GM19467 (cell line): ENCODE measurements at regions not wholly inside any gene's neighbourhood (a gene's known extent, or its start where the extent isn't known, plus 50 kb on each side); places are given as distances from the start of the nearest gene placed in this dataset.

Experiments
- ATAC-seq: cut with Tn5 transposase; IDR thresholded peaks from one replicate; pipeline ENCODE4 v1.9.1; 2021; ENCODE audit warnings: mild to moderate bottlenecking, moderate library complexity; ENCODE audit not compliant: unreplicated experiment

- ATAC-seq: no peak
Observed at GRCh38 chr18:8458546-8459215, 150.6 kb upstream of the RAB12 start.

GRCh38 chr18:8460748-8461147, 148.5 kb upstream of the RAB12 start:
- ATAC-seq: no peak

- no peak for ATAC-seq
Observed at GRCh38 chr18:8461544-8461943, 147.7 kb upstream of the RAB12 start.

- no peak for ATAC-seq
Observed at GRCh38 chr18:8462651-8463185, 146.5 kb upstream of the RAB12 start.

- ATAC-seq: no peak
Observed at GRCh38 chr18:8463791-8464190, 145.4 kb upstream of the RAB12 start.

GRCh38 chr18:8468191-8468590, 141.0 kb upstream of the RAB12 start:
- ATAC-seq: no peak

GRCh38 chr18:8468921-8469335, 140.3 kb upstream of the RAB12 start:
- ATAC-seq: no peak

GRCh38 chr18:8469544-8470130, 139.6 kb upstream of the RAB12 start:
- no peak for ATAC-seq

GRCh38 chr18:8471372-8471771, 137.9 kb upstream of the RAB12 start:
- ATAC-seq: no peak

- no peak for ATAC-seq
Observed at GRCh38 chr18:8474661-8475060, 134.6 kb upstream of the RAB12 start.

GRCh38 chr18:8477615-8478014, 131.6 kb upstream of the RAB12 start:
- no peak for ATAC-seq

GRCh38 chr18:8478166-8478967, 130.9 kb upstream of the RAB12 start:
- peak; percentile 83 for ATAC-seq

GRCh38 chr18:8478968-8479370, 130.3 kb upstream of the RAB12 start:
- no peak for ATAC-seq

GRCh38 chr18:8479789-8480188, 129.4 kb upstream of the RAB12 start:
- ATAC-seq: no peak

- no peak for ATAC-seq
Observed at GRCh38 chr18:8480506-8481328, 128.5 kb upstream of the RAB12 start.

- ATAC-seq: no peak
Observed at GRCh38 chr18:8484951-8485350, 124.3 kb upstream of the RAB12 start.

GRCh38 chr18:8489761-8490160, 119.5 kb upstream of the RAB12 start:
- ATAC-seq: no peak

GRCh38 chr18:8491516-8491915, 117.7 kb upstream of the RAB12 start:
- ATAC-seq: no peak

GRCh38 chr18:8493141-8493540, 116.1 kb upstream of the RAB12 start:
- ATAC-seq: no peak

GRCh38 chr18:8496186-8496585, 113.1 kb upstream of the RAB12 start:
- no peak for ATAC-seq

- ATAC-seq: no peak
Observed at GRCh38 chr18:8498905-8499304, 110.3 kb upstream of the RAB12 start.
